Astrocyte (in vitro differentiated cells and primary cell): ENCODE measurements at regions not wholly inside any gene's neighbourhood (a gene's known extent, or its start where the extent isn't known, plus 50 kb on each side); places are given as distances from the start of the nearest gene placed in this dataset.

Experiments used
- CTCF ChIP-seq: IDR thresholded peaks from 2 replicates; pipeline ENCODE4 v1.5.1; 2011; ENCODE audit warnings: low read depth, mild to moderate bottlenecking, inconsistent platforms, low read length, moderate library complexity; ENCODE audit not compliant: insufficient read depth
- EZH2 ChIP-seq: IDR thresholded peaks from 2 replicates; pipeline ENCODE4 v1.6.1; 2012; ENCODE audit warnings: mild to moderate bottlenecking, low read length, inconsistent platforms; ENCODE audit not compliant: insufficient read depth

DNA sequence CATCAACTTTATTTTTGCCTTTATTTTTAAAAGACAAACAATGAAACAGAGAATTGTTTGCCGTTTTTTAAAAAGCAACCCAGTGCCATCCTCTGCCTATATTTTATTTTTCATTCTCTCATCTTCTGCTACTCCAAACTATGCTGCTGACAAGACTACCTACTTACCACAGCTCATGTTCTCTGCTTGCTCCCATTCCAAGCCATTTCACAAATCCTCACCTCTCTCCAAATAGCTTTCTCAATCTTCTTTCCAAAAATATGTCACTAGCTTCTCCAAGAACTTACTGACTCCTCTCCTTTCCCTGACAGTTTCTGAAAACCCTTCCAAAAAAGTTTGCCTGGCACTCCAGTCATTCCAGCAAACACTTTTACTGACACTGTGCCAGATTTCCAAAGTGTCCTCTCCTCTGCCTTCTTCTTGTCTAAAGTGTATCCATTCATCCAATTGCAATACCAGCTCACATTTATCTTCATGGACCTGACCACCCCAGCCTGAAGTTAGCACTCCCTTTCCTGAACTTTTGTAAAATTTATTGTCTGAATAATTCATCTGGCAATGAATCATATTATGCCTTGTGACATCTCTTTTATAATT, 766.5 kb upstream of the B3GALT2 start:
- TF ChIP-seq CTCF = no peak
- no peak for TF ChIP-seq EZH2
